ENCODE measurements at regions not wholly inside any gene's neighbourhood (a gene's known extent, or its start where the extent isn't known, plus 50 kb on each side); places are given as distances from the start of the nearest gene placed in this dataset.

DNA sequence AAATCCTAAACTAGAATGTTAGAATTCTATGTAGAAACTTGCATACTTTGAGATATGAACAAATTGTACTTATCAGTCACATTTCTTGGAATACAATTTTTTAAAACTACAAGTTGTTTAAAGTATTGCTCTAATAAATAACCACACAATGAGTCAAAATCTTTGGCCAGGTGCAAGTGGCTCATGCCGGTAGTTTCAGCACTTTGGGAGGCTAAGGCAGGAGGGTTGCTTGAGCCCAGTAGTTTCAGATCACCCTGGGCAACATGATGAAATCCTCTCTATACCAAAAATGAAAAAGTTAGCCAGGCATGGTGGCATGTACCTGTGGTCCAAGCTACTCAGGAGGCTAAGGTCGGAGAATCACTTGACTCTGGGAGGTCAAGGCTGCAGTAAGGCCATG is 257.8 kb downstream of the COX7C start:
- H3K56ac ChIP-seq (ENCODE audit: extremely low read depth, insufficient read depth, low read length) = no peak overlapping the region
- H3K4ac ChIP-seq (ENCODE audit: low read depth, low read length) = no peak overlapping the region
- H3K9me1 ChIP-seq (ENCODE audit: insufficient read depth, low read length) = no peaks in the 10 kb centered on the region
- H3K4me2 ChIP-seq (ENCODE audit: low read depth, low read length) = no peak overlapping the region
- dilution Hi-C loops (cut with HindIII; ENCODE audit: low sequenced_read_pairs, unreplicated experiment) (no loop called here), intact Hi-C loops (cut with micrococcal nuclease) (no loop called here), in situ Hi-C loops (cut with MboI; ENCODE audit: low sequenced_read_pairs) (no loop called here)
- no peak overlapping the region for H2BK120ac ChIP-seq (ENCODE audit: low read depth, low read length)
- ChIA-PET CTCF (no interaction called here), POLR2A (ENCODE audit: unreplicated experiment) (no interaction called here)
- no peak overlapping the region for H3K23ac ChIP-seq (ENCODE audit: low read depth, low read length)
- no peak overlapping the region for H2AK5ac ChIP-seq (ENCODE audit: low read depth, low read length)
- H4K91ac ChIP-seq (ENCODE audit: insufficient read depth, low read depth, low read length) = no peak overlapping the region
- DNase-seq (no peak), ATAC-seq (ENCODE audit: low read depth) (no peak)
- no peaks in the 10 kb centered on the region for H3K79me1 ChIP-seq (ENCODE audit: low read depth in 1 of 2, low read length in 2 of 2)
- WGBS, 2 experiments (ENCODE audit: extremely low coverage in 2 of 2, insufficient read length in 1 of 2) = no CpG with 5 or more reads among the region's 2 CpGs
- no peaks in the 10 kb centered on the region for H4K20me1 ChIP-seq (ENCODE audit: insufficient read depth, low read length)
- no peak overlapping the region for H2AFZ ChIP-seq (replicated peaks; ENCODE audit: low read length, poor library complexity)
- no TSS peak for BruUV-seq (replicated peaks)
- H3K27ac ChIP-seq (ENCODE audit: insufficient read depth, low read length) = no peak overlapping the region
- no peak overlapping the region for H4K8ac ChIP-seq (ENCODE audit: low read depth in 2 of 2, low read length in 2 of 2)
- H3K14ac ChIP-seq (replicated peaks; ENCODE audit: low read depth, low read length) = no peak overlapping the region
- no peak overlapping the region for H3K4me3 ChIP-seq (ENCODE audit: insufficient read depth, low read depth, low read length)
- H4K5ac ChIP-seq (ENCODE audit: low read depth, low read length) = no peak overlapping the region
- H3K36me3 ChIP-seq (ENCODE audit: control insufficient read depth, insufficient read depth, low read length) = no peaks in the 10 kb centered on the region
- H3K18ac ChIP-seq (ENCODE audit: low read depth, low read length) = no peak overlapping the region
- no peaks in the 10 kb centered on the region for H3K9me3 ChIP-seq (ENCODE audit: control insufficient read depth, insufficient read depth, low read length)
- no peak overlapping the region for H2AK9ac ChIP-seq (replicated peaks; ENCODE audit: low read depth, low read length, poor library complexity)
- no peaks in the 10 kb centered on the region for H3K4me1 ChIP-seq (ENCODE audit: control insufficient read depth, insufficient read depth, low read length)
- TF ChIP-seq, protein P1, sequence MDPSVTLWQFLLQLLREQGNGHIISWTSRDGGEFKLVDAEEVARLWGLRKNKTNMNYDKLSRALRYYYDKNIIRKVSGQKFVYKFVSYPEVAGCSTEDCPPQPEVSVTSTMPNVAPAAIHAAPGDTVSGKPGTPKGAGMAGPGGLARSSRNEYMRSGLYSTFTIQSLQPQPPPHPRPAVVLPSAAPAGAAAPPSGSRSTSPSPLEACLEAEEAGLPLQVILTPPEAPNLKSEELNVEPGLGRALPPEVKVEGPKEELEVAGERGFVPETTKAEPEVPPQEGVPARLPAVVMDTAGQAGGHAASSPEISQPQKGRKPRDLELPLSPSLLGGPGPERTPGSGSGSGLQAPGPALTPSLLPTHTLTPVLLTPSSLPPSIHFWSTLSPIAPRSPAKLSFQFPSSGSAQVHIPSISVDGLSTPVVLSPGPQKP (IDR thresholded peaks at IDR 0.05; ENCODE audit: borderline replicate concordance, low read depth, low read length) = no peak
- TF ChIP-seq RAD21 (IDR thresholded peaks at IDR 0.05; ENCODE audit: low read length) (no peak), MAZ (IDR thresholded peaks at IDR 0.05; ENCODE audit: borderline replicate concordance, low read depth, low read length) (no peak), MAFK (IDR thresholded peaks at IDR 0.05; ENCODE audit: low read depth, low read length) (no peak), RFX5 (IDR thresholded peaks at IDR 0.05; ENCODE audit: low read depth, low read length) (no peak), CHD1 (IDR thresholded peaks at IDR 0.05; ENCODE audit: low read depth, low read length) (no peak), FOS (IDR thresholded peaks at IDR 0.05; ENCODE audit: low read depth, low read length) (no peak), MXI1 (IDR thresholded peaks at IDR 0.05; ENCODE audit: borderline replicate concordance, low read depth, low read length) (no peak), POLR2A (IDR thresholded peaks at IDR 0.05; ENCODE audit: low read depth, low read length) (no peak), BHLHE40 (IDR thresholded peaks at IDR 0.05; ENCODE audit: low read depth, low read length) (no peak), CEBPB (IDR thresholded peaks at IDR 0.05; ENCODE audit: low read depth, low read length) (no peak), RCOR1 (IDR thresholded peaks at IDR 0.05; ENCODE audit: insufficient replicate concordance, low read length) (no peak), NFE2L2 (IDR thresholded peaks at IDR 0.05; ENCODE audit: low read depth, low read length) (no peak), SMC3 (IDR thresholded peaks at IDR 0.05; ENCODE audit: low read depth, low read length) (no peak)
- TF ChIP-seq, protein P2, sequence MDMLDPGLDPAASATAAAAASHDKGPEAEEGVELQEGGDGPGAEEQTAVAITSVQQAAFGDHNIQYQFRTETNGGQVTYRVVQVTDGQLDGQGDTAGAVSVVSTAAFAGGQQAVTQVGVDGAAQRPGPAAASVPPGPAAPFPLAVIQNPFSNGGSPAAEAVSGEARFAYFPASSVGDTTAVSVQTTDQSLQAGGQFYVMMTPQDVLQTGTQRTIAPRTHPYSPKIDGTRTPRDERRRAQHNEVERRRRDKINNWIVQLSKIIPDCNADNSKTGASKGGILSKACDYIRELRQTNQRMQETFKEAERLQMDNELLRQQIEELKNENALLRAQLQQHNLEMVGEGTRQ (IDR thresholded peaks at IDR 0.05; ENCODE audit: low read depth, low read length) = no peak
- TF ChIP-seq, protein P3, sequence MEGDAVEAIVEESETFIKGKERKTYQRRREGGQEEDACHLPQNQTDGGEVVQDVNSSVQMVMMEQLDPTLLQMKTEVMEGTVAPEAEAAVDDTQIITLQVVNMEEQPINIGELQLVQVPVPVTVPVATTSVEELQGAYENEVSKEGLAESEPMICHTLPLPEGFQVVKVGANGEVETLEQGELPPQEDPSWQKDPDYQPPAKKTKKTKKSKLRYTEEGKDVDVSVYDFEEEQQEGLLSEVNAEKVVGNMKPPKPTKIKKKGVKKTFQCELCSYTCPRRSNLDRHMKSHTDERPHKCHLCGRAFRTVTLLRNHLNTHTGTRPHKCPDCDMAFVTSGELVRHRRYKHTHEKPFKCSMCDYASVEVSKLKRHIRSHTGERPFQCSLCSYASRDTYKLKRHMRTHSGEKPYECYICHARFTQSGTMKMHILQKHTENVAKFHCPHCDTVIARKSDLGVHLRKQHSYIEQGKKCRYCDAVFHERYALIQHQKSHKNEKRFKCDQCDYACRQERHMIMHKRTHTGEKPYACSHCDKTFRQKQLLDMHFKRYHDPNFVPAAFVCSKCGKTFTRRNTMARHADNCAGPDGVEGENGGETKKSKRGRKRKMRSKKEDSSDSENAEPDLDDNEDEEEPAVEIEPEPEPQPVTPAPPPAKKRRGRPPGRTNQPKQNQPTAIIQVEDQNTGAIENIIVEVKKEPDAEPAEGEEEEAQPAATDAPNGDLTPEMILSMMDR (conservative IDR thresholded peaks at IDR 0.05; ENCODE audit: low read depth, low read length) = no peak
- H2BK20ac ChIP-seq (ENCODE audit: low read depth, low read length) = no peak overlapping the region
- no peak overlapping the region for H2BK5ac ChIP-seq (ENCODE audit: low read depth, low read length, poor library complexity, severe bottlenecking)
- no peaks in the 10 kb centered on the region for H3K27me3 ChIP-seq (ENCODE audit: control insufficient read depth, insufficient read depth, low read length)
- H3K9ac ChIP-seq (ENCODE audit: low read depth, low read length) = no peak overlapping the region
- no peak overlapping the region for H2BK15ac ChIP-seq (ENCODE audit: low read depth, low read length)
